ENCODE measurements at regions not wholly inside any gene's neighbourhood (a gene's known extent, or its start where the extent isn't known, plus 50 kb on each side); places are given as distances from the start of the nearest gene placed in this dataset.

DNA sequence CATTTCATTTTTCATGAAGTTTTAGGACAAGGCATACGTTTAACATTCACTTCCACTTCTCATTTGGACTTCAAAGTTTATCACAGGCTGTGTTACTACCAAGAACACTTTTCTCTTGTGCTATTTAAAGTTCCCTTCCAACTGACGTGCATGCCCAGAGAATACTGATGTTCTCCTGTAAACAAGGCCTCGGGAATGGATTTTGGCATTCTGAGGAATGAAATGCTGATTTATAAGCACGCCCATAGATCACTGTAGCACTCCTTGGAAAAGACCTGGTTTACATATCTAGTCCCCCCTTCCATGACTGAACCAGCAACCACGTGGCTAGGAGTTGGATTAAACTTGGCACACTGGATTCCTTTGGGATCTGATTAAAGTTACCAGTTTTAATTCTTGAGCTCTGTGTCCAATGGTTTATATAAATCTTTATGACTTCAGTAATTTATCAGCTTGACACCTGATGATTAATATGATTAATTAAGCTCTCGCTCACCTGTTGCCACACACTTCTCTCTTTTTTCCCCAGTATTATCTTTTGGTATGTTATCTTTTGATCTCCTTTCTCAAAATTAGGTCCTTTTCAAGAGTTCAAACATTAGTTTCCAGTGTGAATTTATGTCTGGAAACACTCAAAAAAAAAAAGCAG is 122.4 kb upstream of the HAND2 start:
- Histone ChIP-seq H3K27me3 (no peaks in the 10 kb centered on the region), H3K9me3 (no peaks in the 10 kb centered on the region), H3K4me1 (no peaks in the 10 kb centered on the region), H3K27ac (peak overlapping the region in 2 of 4 donors; percentile 12 to 40), H3K36me3 (replicated peaks in 1 of 2; ENCODE audit: insufficient read depth in 1 of 2, low read depth in 2 of 2) (no peaks in the 10 kb centered on the region), H3K4me3 (no peak overlapping the region)
- 38 to 48% methylated on average over 6 of the region's 6 CpGs for WGBS, 2 donors
- DNase-seq (no peak), ATAC-seq (peak; percentile 30)
- TF ChIP-seq, protein P1, sequence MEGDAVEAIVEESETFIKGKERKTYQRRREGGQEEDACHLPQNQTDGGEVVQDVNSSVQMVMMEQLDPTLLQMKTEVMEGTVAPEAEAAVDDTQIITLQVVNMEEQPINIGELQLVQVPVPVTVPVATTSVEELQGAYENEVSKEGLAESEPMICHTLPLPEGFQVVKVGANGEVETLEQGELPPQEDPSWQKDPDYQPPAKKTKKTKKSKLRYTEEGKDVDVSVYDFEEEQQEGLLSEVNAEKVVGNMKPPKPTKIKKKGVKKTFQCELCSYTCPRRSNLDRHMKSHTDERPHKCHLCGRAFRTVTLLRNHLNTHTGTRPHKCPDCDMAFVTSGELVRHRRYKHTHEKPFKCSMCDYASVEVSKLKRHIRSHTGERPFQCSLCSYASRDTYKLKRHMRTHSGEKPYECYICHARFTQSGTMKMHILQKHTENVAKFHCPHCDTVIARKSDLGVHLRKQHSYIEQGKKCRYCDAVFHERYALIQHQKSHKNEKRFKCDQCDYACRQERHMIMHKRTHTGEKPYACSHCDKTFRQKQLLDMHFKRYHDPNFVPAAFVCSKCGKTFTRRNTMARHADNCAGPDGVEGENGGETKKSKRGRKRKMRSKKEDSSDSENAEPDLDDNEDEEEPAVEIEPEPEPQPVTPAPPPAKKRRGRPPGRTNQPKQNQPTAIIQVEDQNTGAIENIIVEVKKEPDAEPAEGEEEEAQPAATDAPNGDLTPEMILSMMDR (IDR thresholded peaks at IDR 0.05) = no peak
- TF ChIP-seq POLR2A (IDR thresholded peaks at IDR 0.05) = no peak
- intact Hi-C loops (cut with DNase I) = no loop called here

DNA sequence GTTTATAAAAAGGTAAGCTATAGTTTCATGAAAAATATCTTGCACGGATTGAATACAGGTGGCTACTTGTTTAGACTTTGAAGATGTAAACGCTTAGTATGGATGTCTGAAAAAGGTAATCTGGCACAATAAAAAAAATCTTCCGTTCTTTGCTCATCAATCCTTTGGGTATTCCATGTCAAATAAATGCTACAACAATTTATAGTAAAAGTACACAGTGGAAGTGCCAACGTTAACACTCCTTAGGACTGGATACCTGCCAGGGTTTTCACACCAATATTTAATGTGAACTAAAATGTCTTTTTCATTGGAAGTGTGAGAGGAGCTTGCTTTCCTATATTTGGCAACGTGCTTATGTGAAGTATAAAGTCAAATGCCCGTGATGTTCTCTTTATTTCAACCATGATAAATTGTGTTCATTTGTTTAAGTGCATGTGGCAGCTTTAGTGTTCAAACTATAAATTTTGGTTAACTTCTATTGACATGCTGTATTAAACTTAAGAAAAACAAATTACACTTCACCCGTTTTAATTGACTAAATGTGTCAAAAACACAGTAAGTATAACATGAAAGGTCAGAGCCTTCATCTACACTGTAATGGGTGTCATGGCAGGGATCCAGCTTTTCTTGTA is 121.7 kb upstream of the HAND2 start:
- ATAC-seq (no peak), DNase-seq (no peak)
- intact Hi-C loops (cut with DNase I) = no loop called here
- TF ChIP-seq, protein P1 (IDR thresholded peaks at IDR 0.05) = no peak
- no peak for TF ChIP-seq POLR2A (IDR thresholded peaks at IDR 0.05)
- Histone ChIP-seq H3K4me3 (no peak overlapping the region), H3K27ac (peak overlapping the region in 2 of 4 donors; percentile 12 to 40), H3K36me3 (replicated peaks in 1 of 2; ENCODE audit: insufficient read depth in 1 of 2, low read depth in 2 of 2) (no peaks in the 10 kb centered on the region), H3K9me3 (no peaks in the 10 kb centered on the region), H3K4me1 (no peaks in the 10 kb centered on the region), H3K27me3 (no peaks in the 10 kb centered on the region)
- 34 to 37% methylated on average over 7 of the region's 7 CpGs for WGBS, 2 donors

DNA sequence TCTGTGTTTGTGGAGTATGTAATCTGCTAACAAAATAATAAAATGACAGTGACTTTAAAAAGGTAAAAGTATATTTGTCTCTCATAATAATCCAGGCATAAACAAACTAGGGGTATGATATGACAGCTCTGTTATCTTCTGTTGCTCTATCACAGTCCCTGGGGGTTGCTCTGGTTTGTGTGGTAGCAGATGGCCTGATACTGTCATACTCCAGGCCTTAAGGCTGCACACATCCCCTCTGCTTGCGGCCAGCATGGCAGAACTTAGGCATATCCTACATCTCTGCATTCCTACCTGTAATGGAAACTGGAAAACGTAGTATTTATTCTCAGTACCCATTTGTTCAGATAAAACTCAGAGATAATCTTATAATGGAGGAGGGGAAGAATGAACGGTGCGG is 117.9 kb upstream of the HAND2 start:
- Histone ChIP-seq H3K9me3 (no peaks in the 10 kb centered on the region), H3K4me3 (no peak overlapping the region), H3K27me3 (no peaks in the 10 kb centered on the region), H3K27ac (no peak overlapping the region), H3K4me1 (no peaks in the 10 kb centered on the region), H3K36me3 (replicated peaks in 1 of 2; ENCODE audit: insufficient read depth in 1 of 2, low read depth in 2 of 2) (no peaks in the 10 kb centered on the region)
- DNase-seq (no peak), ATAC-seq (no peak)
- intact Hi-C loops (cut with DNase I) = no loop called here
- no peak for TF ChIP-seq POLR2A (IDR thresholded peaks at IDR 0.05)
- TF ChIP-seq, protein P1 (IDR thresholded peaks at IDR 0.05) = no peak
- WGBS, 2 donors = 74 to 77% methylated on average over 4 of the region's 4 CpGs

DNA sequence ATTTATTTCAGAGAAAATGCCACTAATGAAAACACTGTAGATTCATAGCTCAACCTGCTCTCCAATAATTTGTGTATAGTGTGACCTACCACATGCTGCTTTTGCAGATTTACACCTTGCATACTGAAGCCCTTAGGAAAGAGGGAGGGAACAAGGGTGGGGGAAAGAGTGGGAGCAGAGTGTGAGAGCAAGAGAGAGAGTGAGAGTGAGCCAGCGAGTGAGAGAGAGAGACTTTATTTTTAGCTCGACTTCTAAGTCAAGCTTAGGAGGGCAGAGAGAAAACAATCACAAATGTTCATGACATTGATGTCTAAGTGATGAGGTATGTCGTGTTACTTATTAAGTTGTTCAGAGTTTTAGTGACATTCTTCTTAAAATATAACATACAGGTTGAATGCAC is 112.5 kb upstream of the HAND2 start:
- Histone ChIP-seq H3K36me3 (replicated peaks in 1 of 2; ENCODE audit: insufficient read depth in 1 of 2, low read depth in 2 of 2) (no peaks in the 10 kb centered on the region), H3K4me3 (no peak overlapping the region), H3K27ac (no peak overlapping the region), H3K4me1 (no peaks in the 10 kb centered on the region), H3K9me3 (no peaks in the 10 kb centered on the region), H3K27me3 (no peaks in the 10 kb centered on the region)
- ATAC-seq = no peak
- TF ChIP-seq, protein P1 (IDR thresholded peaks at IDR 0.05) = no peak
- TF ChIP-seq POLR2A (IDR thresholded peaks at IDR 0.05) = no peak
- intact Hi-C loops (cut with DNase I) = no loop called here
- WGBS, 2 donors = 28 to 30% methylated on average over 3 of the region's 3 CpGs
- no peak for DNase-seq

DNA sequence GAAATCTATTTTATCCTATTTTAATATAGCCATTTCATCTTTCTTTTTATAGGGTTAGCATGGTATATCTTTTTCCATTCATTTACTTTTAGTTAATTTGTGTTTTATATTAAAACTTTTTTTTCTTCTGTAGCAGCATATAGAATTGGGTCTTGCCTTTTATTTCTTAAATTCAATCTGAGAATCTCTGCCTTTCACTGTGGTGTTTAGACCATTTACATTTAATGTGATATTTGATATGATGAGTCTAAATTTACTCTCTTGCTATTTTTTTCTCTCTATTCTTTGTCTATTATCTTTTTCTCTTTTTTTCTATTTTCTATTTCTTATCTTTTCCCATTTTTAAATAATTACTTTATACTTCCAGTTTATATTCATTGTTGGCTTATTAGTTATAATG is 105.4 kb upstream of the HAND2 start:
- Histone ChIP-seq H3K4me1 (no peaks in the 10 kb centered on the region), H3K9me3 (no peaks in the 10 kb centered on the region), H3K27me3 (no peaks in the 10 kb centered on the region), H3K36me3 (replicated peaks in 1 of 2; ENCODE audit: insufficient read depth in 1 of 2, low read depth in 2 of 2) (no peaks in the 10 kb centered on the region), H3K4me3 (no peak overlapping the region), H3K27ac (no peak overlapping the region)
- DNase-seq = no peak
- no peak for TF ChIP-seq POLR2A (IDR thresholded peaks at IDR 0.05)
- TF ChIP-seq, protein P1 (IDR thresholded peaks at IDR 0.05) = no peak
- ATAC-seq = no peak
- intact Hi-C loops (cut with DNase I) = no loop called here

Measured in body of pancreas (tissue), 4 donors.